GM23338 (cell line): ENCODE measurements at regions not wholly inside any gene's neighbourhood (a gene's known extent, or its start where the extent isn't known, plus 50 kb on each side); places are given as distances from the start of the nearest gene placed in this dataset.

Experiments
- ATAC-seq: fragments of 200-7000 bp; cut with Tn5 transposase; 3 replicates; pipeline ENCODE4 v1.9.1; 2020
- DNase-seq: peaks from one replicate; pipeline ENCODE4 v3.0.0-alpha.2; 2015; ENCODE audit warnings: low spot score
- H2AFZ ChIP-seq: fragments of 200-600 bp; sonication (generic); 2 replicates; pipeline ENCODE4 v1.8.0; 2016; ENCODE audit warnings: antibody characterized with exemption, mild to moderate bottlenecking, moderate library complexity
- H3F3A ChIP-seq: fragments of 200-600 bp; sonication (generic); replicated peaks from 2 replicates; pipeline ENCODE4 v1.8.0; 2017; ENCODE audit warnings: antibody characterized with exemption, mixed run types, low read depth
- H3K27ac ChIP-seq: fragments of 200-600 bp; sonication (generic); 2 replicates; pipeline ENCODE4 v1.6.1; 2016; ENCODE audit warnings: low read depth
- H3K27me3 ChIP-seq: fragments of 200-600 bp; sonication (generic); 2 replicates; pipeline ENCODE4 v1.8.0; 2016; ENCODE audit warnings: mild to moderate bottlenecking, mixed run types, moderate library complexity; ENCODE audit not compliant: insufficient read depth
- H3K36me3 ChIP-seq: fragments of 200-600 bp; sonication (generic); 2 replicates; pipeline ENCODE4 v1.8.0; 2016; ENCODE audit warnings: mild to moderate bottlenecking; ENCODE audit not compliant: insufficient read depth
- H3K4me1 ChIP-seq: fragments of 200-600 bp; sonication (generic); 2 replicates; pipeline ENCODE4 v1.8.0; 2016; ENCODE audit warnings: mild to moderate bottlenecking, moderate library complexity; ENCODE audit not compliant: insufficient read depth
- H3K4me2 ChIP-seq: fragments of 200-600 bp; sonication (generic); 2 replicates; pipeline ENCODE4 v1.7.1; 2017; ENCODE audit warnings: mixed run types
- H3K4me3 ChIP-seq: fragments of 200-600 bp; sonication (generic); 2 replicates; pipeline ENCODE4 v1.6.1; 2016; ENCODE audit warnings: mixed run types
- H3K79me2 ChIP-seq: fragments of 200-600 bp; sonication (generic); replicated peaks from 2 replicates; pipeline ENCODE4 v1.8.0; 2017; ENCODE audit warnings: mild to moderate bottlenecking; ENCODE audit not compliant: insufficient read depth
- H3K9me2 ChIP-seq: fragments of 200-600 bp; sonication (generic); 2 replicates; pipeline ENCODE4 v1.8.0; 2017; ENCODE audit not compliant: insufficient read depth
- H4K20me1 ChIP-seq: fragments of 200-600 bp; sonication (generic); replicated peaks from 2 replicates; pipeline ENCODE4 v1.8.0; 2017; ENCODE audit warnings: mild to moderate bottlenecking; ENCODE audit not compliant: insufficient read depth
- H3K27ac Mint-ChIP-seq: 2 replicates; pipeline ENCODE4 v1.8.0; 2020; ENCODE audit warnings: inconsistent platforms, mild to moderate bottlenecking, moderate library complexity, mixed read lengths
- H3K27me3 Mint-ChIP-seq: 3 replicates; pipeline ENCODE4 v1.8.0; 2022; ENCODE audit warnings: low read depth, mild to moderate bottlenecking, moderate library complexity, mixed read lengths, inconsistent platforms; ENCODE audit not compliant: insufficient read depth, poor library complexity
- H3K36me3 Mint-ChIP-seq: 3 replicates; pipeline ENCODE4 v1.8.0; 2021; ENCODE audit warnings: low read depth, mild to moderate bottlenecking, inconsistent platforms, moderate library complexity, mixed read lengths
- H3K4me1 Mint-ChIP-seq: 3 replicates; pipeline ENCODE4 v1.8.0; 2020; ENCODE audit warnings: mild to moderate bottlenecking, inconsistent platforms, mixed read lengths
- H3K4me3 Mint-ChIP-seq: 3 replicates; pipeline ENCODE4 v1.8.0; 2021; ENCODE audit warnings: moderate library complexity, mild to moderate bottlenecking, inconsistent platforms, mixed read lengths
- H3K9me3 Mint-ChIP-seq: 3 replicates; pipeline ENCODE4 v1.8.0; 2020; ENCODE audit warnings: moderate library complexity, mild to moderate bottlenecking, inconsistent platforms, mixed read lengths
- CREB1 ChIP-seq: fragments of 250-450 bp; sonication (Bioruptor Pico); IDR thresholded peaks from 2 replicates; pipeline ENCODE4 v1.5.0; 2020; ENCODE audit warnings: low read depth, mild to moderate bottlenecking, moderate library complexity
- ETS1 ChIP-seq: IDR thresholded peaks from 2 replicates; pipeline ENCODE4 v1.6.1; 2016; ENCODE audit warnings: antibody characterized with exemption
- EZH2 ChIP-seq: fragments of 200-600 bp; sonication (generic); IDR thresholded peaks from one replicate; pipeline ENCODE4 v1.8.0; 2017; ENCODE audit warnings: antibody characterized with exemption, mild to moderate bottlenecking, low read depth; ENCODE audit not compliant: unreplicated experiment
- JUNB ChIP-seq: IDR thresholded peaks from one replicate; pipeline ENCODE4 v1.6.1; 2016; ENCODE audit warnings: antibody characterized with exemption; ENCODE audit not compliant: unreplicated experiment
- NANOG ChIP-seq: IDR thresholded peaks from 2 replicates; pipeline ENCODE4 v1.6.1; 2016; ENCODE audit warnings: antibody characterized with exemption, borderline replicate concordance
- STAT1 ChIP-seq: IDR thresholded peaks from one replicate; pipeline ENCODE4 v1.6.1; 2016; ENCODE audit warnings: antibody characterized with exemption; ENCODE audit not compliant: unreplicated experiment
- ZNF114 ChIP-seq: fragments of 250-450 bp; sonication (Bioruptor Pico); IDR thresholded peaks from 2 replicates; pipeline ENCODE4 v1.5.0; 2020; ENCODE audit warnings: mild to moderate bottlenecking, moderate library complexity
- ZNF331 ChIP-seq: fragments of 250-450 bp; sonication (Bioruptor Pico); IDR thresholded peaks from 2 replicates; pipeline ENCODE4 v1.5.0; 2020; ENCODE audit warnings: low read depth, mild to moderate bottlenecking, moderate library complexity
- TF ChIP-seq, protein P1 (sequence below): fragments of 250-450 bp; sonication (Bioruptor Pico); IDR thresholded peaks from 2 replicates; pipeline ENCODE4 v1.5.0; 2020; ENCODE audit warnings: mild to moderate bottlenecking, moderate library complexity

GRCh38 chr15:54815556-54815955 is 381.2 kb downstream of the RSL24D1 start:
- TF ChIP-seq ZNF331 (no peak), NANOG (no peak)
- H3K4me3 ChIP-seq = no peak overlapping the region
- Mint-ChIP-seq H3K9me3 (peaks cover 57% of the 10 kb centered on the region), H3K27me3 (no peaks in the 10 kb centered on the region), H3K36me3 (peaks cover 7% of the 10 kb centered on the region; the same call in 2 of the 3 replicates), H3K4me1 (peaks cover 5% of the 10 kb centered on the region; the same call in 1 of the 3 replicates), H3K4me3 (no peak overlapping the region), H3K27ac (no peak overlapping the region)
- H3K4me1 ChIP-seq = no peaks in the 10 kb centered on the region
- no peaks in the 10 kb centered on the region for H3K79me2 ChIP-seq
- no peaks in the 10 kb centered on the region for H3F3A ChIP-seq
- no peak overlapping the region for H3K27ac ChIP-seq
- H3K27me3 ChIP-seq = no peaks in the 10 kb centered on the region
- no peaks in the 10 kb centered on the region for H3K9me2 ChIP-seq
- no peak overlapping the region for H3K4me2 ChIP-seq
- H3K36me3 ChIP-seq = peaks cover 2% of the 10 kb centered on the region; the same call in 1 of the 2 replicates
- DNase-seq = no peak
- no peak for ATAC-seq
- no peak overlapping the region for H2AFZ ChIP-seq
- H4K20me1 ChIP-seq = no peaks in the 10 kb centered on the region

DNA sequence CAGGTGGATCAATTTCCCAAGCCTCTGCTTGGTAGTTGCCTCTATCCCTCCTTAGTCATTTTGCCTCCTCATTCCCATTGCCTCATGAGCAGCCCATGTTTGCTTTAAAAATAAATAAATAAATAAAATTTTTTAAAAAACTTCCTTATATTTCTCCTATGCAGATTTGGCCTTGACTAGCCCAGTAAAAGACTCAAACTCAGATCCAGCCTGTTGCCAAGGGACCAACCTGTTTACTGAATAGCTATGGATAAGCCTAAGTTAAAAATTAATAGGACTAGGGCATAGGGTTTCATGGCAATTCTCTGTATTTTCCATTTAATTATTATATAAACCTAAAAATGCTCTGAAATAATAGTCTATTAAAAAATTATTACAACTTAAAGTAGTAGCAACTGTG is 384.4 kb downstream of the RSL24D1 start:
- TF ChIP-seq, protein P1, sequence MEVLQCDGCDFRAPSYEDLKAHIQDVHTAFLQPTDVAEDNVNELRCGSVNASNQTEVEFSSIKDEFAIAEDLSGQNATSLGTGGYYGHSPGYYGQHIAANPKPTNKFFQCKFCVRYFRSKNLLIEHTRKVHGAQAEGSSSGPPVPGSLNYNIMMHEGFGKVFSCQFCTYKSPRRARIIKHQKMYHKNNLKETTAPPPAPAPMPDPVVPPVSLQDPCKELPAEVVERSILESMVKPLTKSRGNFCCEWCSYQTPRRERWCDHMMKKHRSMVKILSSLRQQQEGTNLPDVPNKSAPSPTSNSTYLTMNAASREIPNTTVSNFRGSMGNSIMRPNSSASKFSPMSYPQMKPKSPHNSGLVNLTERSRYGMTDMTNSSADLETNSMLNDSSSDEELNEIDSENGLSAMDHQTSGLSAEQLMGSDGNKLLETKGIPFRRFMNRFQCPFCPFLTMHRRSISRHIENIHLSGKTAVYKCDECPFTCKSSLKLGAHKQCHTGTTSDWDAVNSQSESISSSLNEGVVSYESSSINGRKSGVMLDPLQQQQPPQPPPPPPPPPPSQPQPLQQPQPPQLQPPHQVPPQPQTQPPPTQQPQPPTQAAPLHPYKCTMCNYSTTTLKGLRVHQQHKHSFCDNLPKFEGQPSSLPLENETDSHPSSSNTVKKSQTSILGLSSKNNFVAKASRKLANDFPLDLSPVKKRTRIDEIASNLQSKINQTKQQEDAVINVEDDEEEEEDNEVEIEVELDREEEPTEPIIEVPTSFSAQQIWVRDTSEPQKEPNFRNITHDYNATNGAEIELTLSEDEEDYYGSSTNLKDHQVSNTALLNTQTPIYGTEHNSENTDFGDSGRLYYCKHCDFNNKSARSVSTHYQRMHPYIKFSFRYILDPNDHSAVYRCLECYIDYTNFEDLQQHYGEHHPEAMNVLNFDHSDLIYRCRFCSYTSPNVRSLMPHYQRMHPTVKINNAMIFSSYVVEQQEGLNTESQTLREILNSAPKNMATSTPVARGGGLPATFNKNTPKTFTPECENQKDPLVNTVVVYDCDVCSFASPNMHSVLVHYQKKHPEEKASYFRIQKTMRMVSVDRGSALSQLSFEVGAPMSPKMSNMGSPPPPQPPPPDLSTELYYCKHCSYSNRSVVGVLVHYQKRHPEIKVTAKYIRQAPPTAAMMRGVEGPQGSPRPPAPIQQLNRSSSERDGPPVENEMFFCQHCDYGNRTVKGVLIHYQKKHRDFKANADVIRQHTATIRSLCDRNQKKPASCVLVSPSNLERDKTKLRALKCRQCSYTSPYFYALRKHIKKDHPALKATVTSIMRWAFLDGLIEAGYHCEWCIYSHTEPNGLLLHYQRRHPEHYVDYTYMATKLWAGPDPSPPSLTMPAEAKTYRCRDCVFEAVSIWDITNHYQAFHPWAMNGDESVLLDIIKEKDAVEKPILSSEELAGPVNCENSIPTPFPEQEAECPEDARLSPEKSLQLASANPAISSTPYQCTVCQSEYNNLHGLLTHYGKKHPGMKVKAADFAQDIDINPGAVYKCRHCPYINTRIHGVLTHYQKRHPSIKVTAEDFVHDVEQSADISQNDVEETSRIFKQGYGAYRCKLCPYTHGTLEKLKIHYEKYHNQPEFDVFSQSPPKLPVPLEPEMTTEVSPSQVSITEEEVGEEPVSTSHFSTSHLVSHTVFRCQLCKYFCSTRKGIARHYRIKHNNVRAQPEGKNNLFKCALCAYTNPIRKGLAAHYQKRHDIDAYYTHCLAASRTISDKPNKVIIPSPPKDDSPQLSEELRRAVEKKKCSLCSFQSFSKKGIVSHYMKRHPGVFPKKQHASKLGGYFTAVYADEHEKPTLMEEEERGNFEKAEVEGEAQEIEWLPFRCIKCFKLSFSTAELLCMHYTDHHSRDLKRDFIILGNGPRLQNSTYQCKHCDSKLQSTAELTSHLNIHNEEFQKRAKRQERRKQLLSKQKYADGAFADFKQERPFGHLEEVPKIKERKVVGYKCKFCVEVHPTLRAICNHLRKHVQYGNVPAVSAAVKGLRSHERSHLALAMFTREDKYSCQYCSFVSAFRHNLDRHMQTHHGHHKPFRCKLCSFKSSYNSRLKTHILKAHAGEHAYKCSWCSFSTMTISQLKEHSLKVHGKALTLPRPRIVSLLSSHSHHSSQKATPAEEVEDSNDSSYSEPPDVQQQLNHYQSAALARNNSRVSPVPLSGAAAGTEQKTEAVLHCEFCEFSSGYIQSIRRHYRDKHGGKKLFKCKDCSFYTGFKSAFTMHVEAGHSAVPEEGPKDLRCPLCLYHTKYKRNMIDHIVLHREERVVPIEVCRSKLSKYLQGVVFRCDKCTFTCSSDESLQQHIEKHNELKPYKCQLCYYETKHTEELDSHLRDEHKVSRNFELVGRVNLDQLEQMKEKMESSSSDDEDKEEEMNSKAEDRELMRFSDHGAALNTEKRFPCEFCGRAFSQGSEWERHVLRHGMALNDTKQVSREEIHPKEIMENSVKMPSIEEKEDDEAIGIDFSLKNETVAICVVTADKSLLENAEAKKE = no peak
- TF ChIP-seq ETS1 (no peak), STAT1 (no peak), NANOG (no peak), ZNF331 (no peak), ZNF114 (CRISPR knock-in tag) (no peak), JUNB (no peak), CREB1 (CRISPR knock-in tag) (no peak), EZH2 (no peak)
- ATAC-seq (no peak), DNase-seq (no peak)
- Histone ChIP-seq H2AFZ (no peak overlapping the region), H3K27ac (no peak overlapping the region), H3K4me2 (no peak overlapping the region), H3K27me3 (no peaks in the 10 kb centered on the region), H4K20me1 (no peaks in the 10 kb centered on the region), H3K36me3 (no peaks in the 10 kb centered on the region), H3F3A (no peaks in the 10 kb centered on the region), H3K4me1 (no peaks in the 10 kb centered on the region), H3K79me2 (no peaks in the 10 kb centered on the region), H3K4me3 (no peak overlapping the region), H3K9me2 (no peaks in the 10 kb centered on the region)
- peaks cover 7% of the 10 kb centered on the region; the same call in 2 of the 3 replicates for H3K36me3 Mint-ChIP-seq
- H3K4me3 Mint-ChIP-seq = no peak overlapping the region
- H3K9me3 Mint-ChIP-seq = peaks cover 47% of the 10 kb centered on the region
- no peaks in the 10 kb centered on the region for H3K4me1 Mint-ChIP-seq
- no peak overlapping the region for H3K27ac Mint-ChIP-seq
- H3K27me3 Mint-ChIP-seq = no peaks in the 10 kb centered on the region
